Breast epithelium (tissue), 3 donors: ENCODE measurements at regions not wholly inside any gene's neighbourhood (a gene's known extent, or its start where the extent isn't known, plus 50 kb on each side); places are given as distances from the start of the nearest gene placed in this dataset.
"Not testable (repeated sequence)": the region's sequence is repeated elsewhere in the genome, so short reads cannot be mapped to it uniquely, and the experiment has no call there.

ENCODE experiments used
- CTCF ChIP-seq, 3 donors: fragments of 450-650 bp; IDR thresholded peaks; one replicate each; pipeline ENCODE4 v1.5.1; 2016 to 2017; ENCODE audit warnings: antibody characterized with exemption in 3 of 3, mild to moderate bottlenecking in 3 of 3, moderate library complexity in 3 of 3
- POLR2A ChIP-seq: fragments of 450-650 bp; IDR thresholded peaks from one replicate; pipeline ENCODE4 v1.6.1; 2016; ENCODE audit warnings: antibody characterized with exemption, mild to moderate bottlenecking, moderate library complexity

GRCh38 chr12:34109909-34110531 is 87.7 kb downstream of the ALG10 start:
- TF ChIP-seq CTCF (IDR thresholded peaks at IDR 0.05); POLR2A: not testable (repeated sequence)
